GM12892 (cell line): ENCODE measurements at regions not wholly inside any gene's neighbourhood (a gene's known extent, or its start where the extent isn't known, plus 50 kb on each side); places are given as distances from the start of the nearest gene placed in this dataset.

Experiments
- POLR2A ChIP-seq: IDR thresholded peaks from 2 replicates; pipeline ENCODE4 v1.6.1; 2011; ENCODE audit warnings: low read depth, low read length, control low read depth
- POLR2AphosphoS5 ChIP-seq: IDR thresholded peaks from 2 replicates; pipeline ENCODE4 v1.6.1; 2011; ENCODE audit warnings: low read depth, low read length, control low read depth

GRCh38 chr2:236959036-236959435 is 126.7 kb upstream of the COPS8 start:
- TF ChIP-seq POLR2AphosphoS5 (no peak), POLR2A (no peak)
